ENCODE measurements at regions not wholly inside any gene's neighbourhood (a gene's known extent, or its start where the extent isn't known, plus 50 kb on each side); places are given as distances from the start of the nearest gene placed in this dataset.

GRCh38 chr4:91935217-91935616 lies 368.5 kb upstream of the GRID2 start:
- H2BK5ac ChIP-seq (ENCODE audit: low read length) = no peak overlapping the region
- no peak overlapping the region for H3K4me2 ChIP-seq (ENCODE audit: low read length)
- WGBS (ENCODE audit: extremely low coverage, insufficient coverage, low lambda C conversion rate) = no CpG with 5 or more reads among the region's 6 CpGs
- no peak overlapping the region for H3K23ac ChIP-seq (ENCODE audit: low read length)
- no peak overlapping the region for H2BK15ac ChIP-seq (replicated peaks; ENCODE audit: low read depth)
- H4K8ac ChIP-seq (ENCODE audit: low read depth, low read length) = no peak overlapping the region
- H3K27me3 ChIP-seq (ENCODE audit: insufficient read depth, low read length, poor library complexity) = no peaks in the 10 kb centered on the region
- no peak overlapping the region for H3K56ac ChIP-seq (ENCODE audit: low read length)
- H3K18ac ChIP-seq (ENCODE audit: low read length) = no peak overlapping the region
- no peak overlapping the region for H3K4ac ChIP-seq (ENCODE audit: low read depth, low read length)
- H2AK5ac ChIP-seq (ENCODE audit: low read length) = no peak overlapping the region
- no peak overlapping the region for H2BK120ac ChIP-seq (ENCODE audit: low read depth, low read length)
- H4K5ac ChIP-seq (ENCODE audit: low read length) = no peak overlapping the region
- no peaks in the 10 kb centered on the region for H3K4me1 ChIP-seq (ENCODE audit: control insufficient read depth, low read depth, low read length)
- no peak overlapping the region for H3K27ac ChIP-seq (ENCODE audit: low read depth, low read length)
- no peak overlapping the region for H3K4me3 ChIP-seq (ENCODE audit: low read length)
- H3K79me1 ChIP-seq (ENCODE audit: low read length) = no peaks in the 10 kb centered on the region
- no peaks in the 10 kb centered on the region for H3K79me2 ChIP-seq (ENCODE audit: control insufficient read depth, insufficient read depth, low read length)
- no peak overlapping the region for H3K9ac ChIP-seq (ENCODE audit: low read length)
- no peaks in the 10 kb centered on the region for H3K36me3 ChIP-seq (ENCODE audit: control insufficient read depth, insufficient read depth, low read length)
- DNase-seq = no peak

- no peaks in the 10 kb centered on the region for H3K27me3 ChIP-seq (ENCODE audit: insufficient read depth, low read length, poor library complexity)
- DNase-seq = no peak
- H3K9ac ChIP-seq (ENCODE audit: low read length) = no peak overlapping the region
- H3K4me3 ChIP-seq (ENCODE audit: low read length) = no peak overlapping the region
- no peaks in the 10 kb centered on the region for H3K36me3 ChIP-seq (ENCODE audit: control insufficient read depth, insufficient read depth, low read length)
- no peak overlapping the region for H3K56ac ChIP-seq (ENCODE audit: low read length)
- no peak overlapping the region for H2BK5ac ChIP-seq (ENCODE audit: low read length)
- no peak overlapping the region for H3K27ac ChIP-seq (ENCODE audit: low read depth, low read length)
- no peak overlapping the region for H2AK5ac ChIP-seq (ENCODE audit: low read length)
- H2BK15ac ChIP-seq (replicated peaks; ENCODE audit: low read depth) = no peak overlapping the region
- H3K23ac ChIP-seq (ENCODE audit: low read length) = no peak overlapping the region
- H4K8ac ChIP-seq (ENCODE audit: low read depth, low read length) = no peak overlapping the region
- H3K79me2 ChIP-seq (ENCODE audit: control insufficient read depth, insufficient read depth, low read length) = no peaks in the 10 kb centered on the region
- no CpG with 5 or more reads among the region's 3 CpGs for WGBS (ENCODE audit: extremely low coverage, insufficient coverage, low lambda C conversion rate)
- no peak overlapping the region for H2BK120ac ChIP-seq (ENCODE audit: low read depth, low read length)
- H3K4me2 ChIP-seq (ENCODE audit: low read length) = no peak overlapping the region
- no peak overlapping the region for H4K5ac ChIP-seq (ENCODE audit: low read length)
- H3K4me1 ChIP-seq (ENCODE audit: control insufficient read depth, low read depth, low read length) = no peaks in the 10 kb centered on the region
- no peak overlapping the region for H3K18ac ChIP-seq (ENCODE audit: low read length)
- H3K79me1 ChIP-seq (ENCODE audit: low read length) = no peaks in the 10 kb centered on the region
- no peak overlapping the region for H3K4ac ChIP-seq (ENCODE audit: low read depth, low read length)
Measured at GRCh38 chr4:91936311-91936710, 367.5 kb upstream of the GRID2 start.

- H3K18ac ChIP-seq (ENCODE audit: low read length) = no peak overlapping the region
- no CpG with 5 or more reads among the region's 2 CpGs for whole genome bisulfite sequencing (ENCODE audit: extremely low coverage, insufficient coverage, low lambda C conversion rate)
- DNase-seq = no peak
- H3K9ac ChIP-seq (ENCODE audit: low read length) = no peak overlapping the region
- no peaks in the 10 kb centered on the region for H3K4me1 ChIP-seq (ENCODE audit: control insufficient read depth, low read depth, low read length)
- H2BK15ac ChIP-seq (replicated peaks; ENCODE audit: low read depth) = no peak overlapping the region
- no peak overlapping the region for H3K4ac ChIP-seq (ENCODE audit: low read depth, low read length)
- H3K4me2 ChIP-seq (ENCODE audit: low read length) = no peak overlapping the region
- no peak overlapping the region for H2BK120ac ChIP-seq (ENCODE audit: low read depth, low read length)
- H4K5ac ChIP-seq (ENCODE audit: low read length) = no peak overlapping the region
- H3K36me3 ChIP-seq (ENCODE audit: control insufficient read depth, insufficient read depth, low read length) = no peaks in the 10 kb centered on the region
- no peak overlapping the region for H2AK5ac ChIP-seq (ENCODE audit: low read length)
- no peaks in the 10 kb centered on the region for H3K79me2 ChIP-seq (ENCODE audit: control insufficient read depth, insufficient read depth, low read length)
- no peak overlapping the region for H3K27ac ChIP-seq (ENCODE audit: low read depth, low read length)
- H3K27me3 ChIP-seq (ENCODE audit: insufficient read depth, low read length, poor library complexity) = no peaks in the 10 kb centered on the region
- no peak overlapping the region for H3K56ac ChIP-seq (ENCODE audit: low read length)
- H4K8ac ChIP-seq (ENCODE audit: low read depth, low read length) = no peak overlapping the region
- no peak overlapping the region for H3K4me3 ChIP-seq (ENCODE audit: low read length)
- no peak overlapping the region for H2BK5ac ChIP-seq (ENCODE audit: low read length)
- H3K23ac ChIP-seq (ENCODE audit: low read length) = no peak overlapping the region
- no peaks in the 10 kb centered on the region for H3K79me1 ChIP-seq (ENCODE audit: low read length)
Measured at GRCh38 chr4:91957963-91958362, 345.8 kb upstream of the GRID2 start.

- Histone ChIP-seq H3K9ac (ENCODE audit: low read length) (no peak overlapping the region), H3K27me3 (ENCODE audit: insufficient read depth, low read length, poor library complexity) (no peaks in the 10 kb centered on the region), H3K79me2 (ENCODE audit: control insufficient read depth, insufficient read depth, low read length) (no peaks in the 10 kb centered on the region), H3K4ac (ENCODE audit: low read depth, low read length) (no peak overlapping the region), H2BK15ac (replicated peaks; ENCODE audit: low read depth) (no peak overlapping the region), H2AK5ac (ENCODE audit: low read length) (no peak overlapping the region), H3K4me1 (ENCODE audit: control insufficient read depth, low read depth, low read length) (no peaks in the 10 kb centered on the region), H3K23ac (ENCODE audit: low read length) (no peak overlapping the region), H3K4me3 (ENCODE audit: low read length) (no peak overlapping the region), H3K4me2 (ENCODE audit: low read length) (no peak overlapping the region), H4K8ac (ENCODE audit: low read depth, low read length) (no peak overlapping the region), H3K18ac (ENCODE audit: low read length) (no peak overlapping the region), H3K36me3 (ENCODE audit: control insufficient read depth, insufficient read depth, low read length) (no peaks in the 10 kb centered on the region), H3K27ac (ENCODE audit: low read depth, low read length) (no peak overlapping the region), H3K79me1 (ENCODE audit: low read length) (no peaks in the 10 kb centered on the region), H2BK5ac (ENCODE audit: low read length) (no peak overlapping the region), H2BK120ac (ENCODE audit: low read depth, low read length) (no peak overlapping the region), H3K56ac (ENCODE audit: low read length) (no peak overlapping the region), H4K5ac (ENCODE audit: low read length) (no peak overlapping the region)
- peak; percentile 86 for DNase-seq
- WGBS (ENCODE audit: extremely low coverage, insufficient coverage, low lambda C conversion rate) = no CpG with 5 or more reads among the region's 2 CpGs
Measured at GRCh38 chr4:91958596-91958995, 345.2 kb upstream of the GRID2 start.

- H3K4me3 ChIP-seq (ENCODE audit: low read length) = no peak overlapping the region
- H2BK15ac ChIP-seq (replicated peaks; ENCODE audit: low read depth) = no peak overlapping the region
- H3K9ac ChIP-seq (ENCODE audit: low read length) = no peak overlapping the region
- no peak overlapping the region for H2AK5ac ChIP-seq (ENCODE audit: low read length)
- H3K79me2 ChIP-seq (ENCODE audit: control insufficient read depth, insufficient read depth, low read length) = no peaks in the 10 kb centered on the region
- no peak for DNase-seq
- H2BK5ac ChIP-seq (ENCODE audit: low read length) = no peak overlapping the region
- H3K36me3 ChIP-seq (ENCODE audit: control insufficient read depth, insufficient read depth, low read length) = no peaks in the 10 kb centered on the region
- no peak overlapping the region for H3K27ac ChIP-seq (ENCODE audit: low read depth, low read length)
- no peak overlapping the region for H3K18ac ChIP-seq (ENCODE audit: low read length)
- H3K4ac ChIP-seq (ENCODE audit: low read depth, low read length) = no peak overlapping the region
- no peak overlapping the region for H4K8ac ChIP-seq (ENCODE audit: low read depth, low read length)
- H2BK120ac ChIP-seq (ENCODE audit: low read depth, low read length) = no peak overlapping the region
- H3K4me1 ChIP-seq (ENCODE audit: control insufficient read depth, low read depth, low read length) = no peaks in the 10 kb centered on the region
- no peak overlapping the region for H3K23ac ChIP-seq (ENCODE audit: low read length)
- no peaks in the 10 kb centered on the region for H3K79me1 ChIP-seq (ENCODE audit: low read length)
- H4K5ac ChIP-seq (ENCODE audit: low read length) = no peak overlapping the region
- H3K27me3 ChIP-seq (ENCODE audit: insufficient read depth, low read length, poor library complexity) = no peaks in the 10 kb centered on the region
- no peak overlapping the region for H3K56ac ChIP-seq (ENCODE audit: low read length)
- no peak overlapping the region for H3K4me2 ChIP-seq (ENCODE audit: low read length)
Measured at GRCh38 chr4:91961504-91961903, 342.3 kb upstream of the GRID2 start.

GRCh38 chr4:91963486-91963885 lies 340.3 kb upstream of the GRID2 start:
- Histone ChIP-seq H3K27me3 (ENCODE audit: insufficient read depth, low read length, poor library complexity) (no peaks in the 10 kb centered on the region), H4K8ac (ENCODE audit: low read depth, low read length) (no peak overlapping the region), H3K79me1 (ENCODE audit: low read length) (no peaks in the 10 kb centered on the region), H3K9ac (ENCODE audit: low read length) (no peak overlapping the region), H2BK5ac (ENCODE audit: low read length) (no peak overlapping the region), H2BK15ac (replicated peaks; ENCODE audit: low read depth) (no peak overlapping the region), H3K56ac (ENCODE audit: low read length) (no peak overlapping the region), H3K4me1 (ENCODE audit: control insufficient read depth, low read depth, low read length) (no peaks in the 10 kb centered on the region), H3K18ac (ENCODE audit: low read length) (no peak overlapping the region), H3K79me2 (ENCODE audit: control insufficient read depth, insufficient read depth, low read length) (no peaks in the 10 kb centered on the region), H3K4me2 (ENCODE audit: low read length) (no peak overlapping the region), H3K4me3 (ENCODE audit: low read length) (no peak overlapping the region), H3K36me3 (ENCODE audit: control insufficient read depth, insufficient read depth, low read length) (no peaks in the 10 kb centered on the region), H2AK5ac (ENCODE audit: low read length) (no peak overlapping the region), H3K27ac (ENCODE audit: low read depth, low read length) (no peak overlapping the region), H3K4ac (ENCODE audit: low read depth, low read length) (no peak overlapping the region), H3K23ac (ENCODE audit: low read length) (no peak overlapping the region), H2BK120ac (ENCODE audit: low read depth, low read length) (no peak overlapping the region), H4K5ac (ENCODE audit: low read length) (no peak overlapping the region)
- WGBS (ENCODE audit: extremely low coverage, insufficient coverage, low lambda C conversion rate) = no CpG with 5 or more reads among the region's 3 CpGs
- DNase-seq = no peak

All from mesendoderm (in vitro differentiated cells).